NCI-H82 (cell line): ENCODE measurements at regions not wholly inside any gene's neighbourhood (a gene's known extent, or its start where the extent isn't known, plus 50 kb on each side); places are given as distances from the start of the nearest gene placed in this dataset.

ENCODE experiments used
- DNase-seq: peaks from one replicate; lab custom pipeline; 2025; lab: John Stamatoyannopoulos, UW

- peak; percentile 25 for DNase-seq
These were observed 79.3 kb downstream of the PCTP start for GRCh38 chr17:55829995-55830612.

DNA sequence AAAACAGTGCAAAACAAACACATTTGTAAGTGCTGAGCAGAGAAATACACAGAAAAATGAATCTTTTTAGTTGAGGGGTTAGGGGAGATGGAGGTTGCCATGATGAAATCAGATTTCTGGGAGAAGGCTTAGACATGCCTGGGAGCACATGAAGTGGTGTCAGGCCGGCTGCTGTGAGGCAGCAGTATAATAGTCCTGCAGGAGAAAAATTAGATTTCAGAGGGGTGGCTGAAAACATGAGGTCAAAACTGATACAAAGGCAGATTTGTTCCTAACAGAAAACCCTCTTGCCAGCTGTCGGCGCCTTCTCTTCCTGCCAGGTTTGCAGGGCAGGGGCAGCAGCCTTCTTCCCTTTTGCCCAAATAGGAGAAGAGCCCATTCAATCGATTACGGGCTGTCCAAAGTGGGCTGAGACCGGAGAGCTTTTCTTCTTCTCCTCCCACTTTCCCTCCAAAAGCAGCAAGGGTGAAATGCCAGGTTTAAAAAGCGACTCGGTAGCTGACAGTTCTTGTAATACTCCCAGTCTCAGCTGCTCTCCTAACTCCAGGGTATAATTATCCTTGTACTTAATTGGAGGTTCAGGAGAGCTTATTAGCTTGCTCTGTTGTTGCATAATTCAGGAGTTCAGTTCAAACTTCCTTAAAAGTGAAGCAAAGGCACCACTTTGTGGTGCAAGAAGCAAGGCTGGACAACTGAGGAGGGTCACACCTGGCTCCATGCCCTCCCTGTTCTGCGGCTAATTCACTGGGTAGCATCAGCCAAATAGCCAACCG is 80.0 kb downstream of the PCTP start:
- DNase-seq, result peak; percentile 39

DNA sequence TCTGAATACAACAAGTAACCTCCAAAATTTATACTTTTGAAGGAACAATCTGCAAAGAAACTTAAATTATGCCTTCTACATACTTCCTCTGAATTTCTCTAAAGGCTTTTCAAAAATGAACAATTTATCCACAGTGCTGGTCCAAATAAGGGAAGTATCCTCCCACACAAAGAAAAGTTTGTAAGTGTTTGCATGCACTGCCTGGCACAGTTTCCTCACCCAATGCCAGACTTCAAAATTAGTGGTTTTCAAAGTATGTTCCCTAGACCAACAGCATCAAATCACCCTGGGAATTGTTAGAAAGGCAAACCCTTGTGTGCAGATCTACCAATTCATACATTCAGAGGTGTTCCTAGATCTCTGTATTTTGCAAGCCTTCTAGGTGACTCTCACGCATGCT is 82.5 kb downstream of the PCTP start:
- no peak for DNase-seq

DNA sequence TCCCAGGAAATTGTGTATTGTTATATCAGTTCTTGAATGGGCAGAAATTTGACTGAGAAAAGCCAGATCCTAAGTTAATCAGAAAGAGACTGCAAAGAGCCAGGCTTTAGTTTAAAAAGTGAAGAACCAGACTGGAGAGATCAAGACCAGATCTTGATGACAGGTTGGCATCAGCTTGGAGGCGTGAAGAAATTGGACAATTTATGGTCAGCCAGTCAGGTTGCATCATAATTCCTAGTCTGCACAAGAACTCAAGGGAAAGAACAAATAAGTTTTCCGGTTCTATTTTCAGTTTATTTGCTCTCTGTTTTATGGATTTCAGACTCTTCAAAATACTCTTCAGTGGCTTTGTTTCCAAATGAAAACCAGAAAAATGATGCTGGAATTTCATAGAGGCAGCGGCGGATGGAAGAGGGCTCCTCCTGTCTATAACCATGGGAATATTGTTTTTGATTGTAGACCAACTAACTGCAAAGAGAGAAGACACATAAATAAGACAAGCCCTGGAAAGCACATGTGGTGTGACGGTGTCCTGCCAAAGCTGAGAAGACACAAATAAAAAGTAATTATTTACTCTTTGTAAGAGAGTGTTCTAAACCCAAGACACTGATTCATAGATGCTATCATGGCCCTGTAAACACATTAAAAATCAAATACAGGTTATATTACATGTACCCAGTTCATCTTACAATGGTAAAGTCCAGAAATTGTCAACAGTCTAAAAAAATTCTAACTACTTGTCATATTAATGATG is 91.7 kb downstream of the PCTP start:
- DNase-seq, result no peak

- DNase-seq, result no peak
These were observed 92.9 kb downstream of the PCTP start for GRCh38 chr17:55843785-55844184.

- DNase-seq, result peak; percentile 64
These were observed 94.5 kb downstream of the PCTP start for GRCh38 chr17:55845385-55845784.

- DNase-seq, result no peak
These were observed 95.9 kb downstream of the PCTP start for GRCh38 chr17:55846745-55847144.

GRCh38 chr17:55852734-55853133 is 101.9 kb downstream of the PCTP start:
- peak; percentile 75 for DNase-seq

DNA sequence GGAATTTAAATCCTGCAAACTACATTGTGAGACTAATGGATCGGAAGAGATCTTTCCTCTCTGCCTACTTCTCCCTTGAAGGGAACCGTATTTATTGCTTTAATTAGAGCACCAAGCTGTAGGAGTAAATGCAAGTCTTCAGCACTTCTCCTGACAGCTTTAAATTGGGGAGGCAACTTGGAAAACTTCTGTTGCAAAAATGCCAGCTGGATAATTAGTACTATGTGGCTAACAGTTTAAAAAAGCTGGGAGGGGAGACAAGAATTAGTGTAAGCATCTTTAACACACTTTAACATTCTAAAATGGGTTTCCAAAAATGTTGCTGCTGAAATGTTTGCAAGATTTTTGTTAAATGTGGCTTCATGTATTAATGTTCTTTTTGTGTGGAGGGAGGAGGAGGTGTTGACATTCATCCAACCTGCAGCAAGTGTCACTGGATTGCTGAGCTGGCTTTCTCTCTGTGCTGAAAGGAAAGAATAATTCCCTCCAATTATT is 108.5 kb downstream of the PCTP start:
- DNase-seq, result no peak

DNA sequence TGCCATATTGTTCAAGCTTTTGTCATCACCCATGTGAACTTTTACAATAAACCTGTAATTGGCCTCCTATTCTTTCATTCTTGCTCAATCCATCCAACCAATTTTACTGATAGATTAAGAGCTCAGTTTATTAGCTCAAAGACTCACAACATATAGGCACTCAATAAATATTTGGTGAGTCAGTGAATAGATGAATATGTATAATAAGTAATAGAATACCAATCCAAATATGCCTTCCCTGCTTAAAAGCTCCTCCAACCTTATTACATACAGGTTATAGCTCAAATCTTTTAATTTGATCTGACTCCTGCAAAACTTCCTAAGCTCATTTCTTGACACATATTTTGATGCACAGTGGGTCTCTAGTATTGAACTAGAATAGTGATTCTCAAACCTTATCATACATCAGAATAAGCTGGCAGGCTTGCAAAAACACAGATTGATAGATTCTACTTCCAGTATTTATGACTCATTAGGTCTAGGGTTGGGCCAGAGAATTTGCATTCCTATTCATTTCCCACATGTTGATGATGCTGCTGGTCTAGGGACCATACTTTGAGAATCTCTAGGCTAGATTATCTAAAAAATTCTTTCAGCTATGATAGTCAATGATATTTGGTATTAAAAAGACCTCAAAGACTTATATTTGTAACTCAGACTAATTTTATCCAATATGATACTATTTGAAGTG is 114.4 kb downstream of the PCTP start:
- DNase-seq, result no peak

GRCh38 chr17:55870044-55870443 is 119.2 kb downstream of the PCTP start:
- DNase-seq, result no peak

DNA sequence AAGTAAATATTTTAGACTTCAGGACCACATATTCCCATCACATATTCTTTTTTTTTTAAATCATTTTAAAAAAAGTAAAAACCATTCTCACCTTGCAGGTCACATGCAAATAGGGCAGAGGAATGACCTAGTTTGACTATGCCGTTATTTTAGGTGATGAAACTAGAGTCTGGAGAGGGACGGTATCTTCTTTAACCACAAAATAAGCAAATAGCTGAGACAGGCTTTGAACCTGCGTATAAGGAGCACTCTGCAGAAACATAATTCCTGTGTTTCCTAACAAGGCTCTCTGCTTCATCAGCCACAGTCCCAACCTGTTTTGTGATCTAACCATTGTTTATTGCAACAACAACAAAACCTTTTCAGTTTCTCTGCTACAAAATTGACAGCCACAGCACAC is 121.5 kb downstream of the PCTP start:
- no peak for DNase-seq

DNA sequence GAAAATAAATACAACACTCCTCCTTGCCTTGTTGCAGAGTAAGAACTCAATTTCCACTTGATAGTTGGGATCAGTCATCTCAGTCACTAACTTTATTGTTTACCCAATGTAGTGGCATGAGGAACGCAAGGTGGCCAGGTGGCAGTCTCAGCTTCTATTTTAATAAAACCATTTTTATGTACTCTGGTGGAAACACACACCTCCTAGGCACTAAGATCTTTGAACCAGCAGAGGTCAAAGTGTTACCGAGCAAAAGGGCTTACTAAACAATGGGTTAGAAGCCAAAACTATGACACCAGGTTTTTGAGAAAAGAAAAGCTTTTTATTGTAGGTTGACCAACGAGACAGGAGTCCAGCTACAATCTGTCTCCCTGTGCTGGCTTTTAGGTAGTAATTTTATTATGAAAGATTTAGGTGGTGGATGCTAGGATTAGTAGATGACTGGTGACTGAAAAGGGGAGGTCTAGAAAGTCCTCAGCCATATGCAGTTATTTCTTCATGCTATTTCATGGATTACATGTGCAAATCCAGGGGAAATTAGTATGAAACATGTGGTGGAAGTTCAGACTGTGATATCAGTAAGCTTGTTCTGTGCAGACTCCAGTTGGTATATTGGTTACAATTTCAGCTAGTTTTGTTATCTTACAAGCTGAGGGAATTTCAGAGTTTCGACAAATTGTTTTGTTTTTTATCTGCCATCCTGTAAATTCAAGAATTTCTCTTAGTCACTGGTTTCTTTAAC is 122.3 kb downstream of the PCTP start:
- no peak for DNase-seq

- no peak for DNase-seq
These were observed 132.3 kb downstream of the PCTP start for GRCh38 chr17:55883149-55883548.

- DNase-seq, result no peak
These were observed 136.7 kb downstream of the PCTP start for GRCh38 chr17:55887531-55887930.

GRCh38 chr17:55889271-55889670 is 138.4 kb downstream of the PCTP start:
- DNase-seq, result no peak

DNA sequence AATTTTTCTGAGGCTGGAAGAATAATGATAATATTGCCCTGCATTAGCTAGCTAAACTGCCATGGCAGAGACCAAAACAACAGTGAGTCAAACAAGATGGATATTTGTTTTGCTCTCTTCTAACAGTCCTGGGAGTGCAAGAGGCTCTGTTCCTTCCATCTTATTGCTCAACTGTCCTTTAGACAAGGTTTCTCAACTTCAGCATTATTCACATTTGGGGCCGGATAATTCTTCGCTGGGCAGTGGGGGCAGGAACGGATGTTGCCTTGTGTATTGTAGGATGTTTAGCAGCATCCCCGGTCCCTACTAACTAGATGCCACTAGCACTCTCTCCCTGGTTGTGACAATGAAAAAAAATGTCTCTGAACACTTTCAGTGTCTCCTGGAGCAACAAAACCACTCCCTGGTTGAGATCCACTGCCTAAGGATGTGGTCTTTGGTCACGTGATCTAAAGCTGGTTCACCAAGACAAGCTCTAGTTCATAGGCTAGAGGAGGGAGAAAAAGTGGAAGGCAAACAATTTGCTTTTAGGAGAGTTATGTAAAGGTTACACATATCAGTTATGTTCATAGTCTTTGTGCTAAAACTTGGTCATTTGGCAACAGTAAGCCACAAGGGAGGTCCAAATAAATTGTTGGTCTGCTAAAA is 144.4 kb downstream of the PCTP start:
- DNase-seq, result no peak

GRCh38 chr17:55897301-55897700 is 146.4 kb downstream of the PCTP start:
- no peak for DNase-seq

DNA sequence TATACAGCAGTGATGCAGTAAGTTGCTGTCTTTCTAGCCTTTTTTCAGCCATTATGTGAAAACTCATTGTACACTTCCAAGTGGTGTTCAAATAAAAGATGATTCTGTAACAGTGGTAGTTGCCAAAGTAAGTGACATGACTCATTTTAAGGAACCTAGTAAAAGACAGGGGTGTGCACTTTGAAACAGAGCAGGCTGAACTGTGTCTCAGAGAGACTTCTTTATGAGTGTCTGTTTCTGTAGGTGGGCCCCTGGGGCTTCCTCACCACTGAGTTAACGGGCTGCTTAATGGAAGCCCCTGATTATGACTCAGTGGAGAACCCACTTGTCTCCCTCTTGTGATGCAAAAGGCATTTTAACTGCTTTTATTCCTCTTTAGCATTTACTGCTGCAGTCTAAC is 147.3 kb downstream of the PCTP start:
- no peak for DNase-seq

- DNase-seq, result no peak
These were observed 149.3 kb downstream of the PCTP start for GRCh38 chr17:55900188-55900587.

- no peak for DNase-seq
These were observed 152.3 kb downstream of the PCTP start for GRCh38 chr17:55903028-55903690.
